Right renal cortex interstitium (tissue), 3 donors: ENCODE measurements at regions not wholly inside any gene's neighbourhood (a gene's known extent, or its start where the extent isn't known, plus 50 kb on each side); places are given as distances from the start of the nearest gene placed in this dataset.

Experiments
- DNase-seq, 3 donors: peaks; one replicate each; pipeline ENCODE4 v3.0.0-alpha.2; 2013; ENCODE audit warnings: low read depth in 3 of 3, low spot score in 2 of 3

- no peak for DNase-seq
Observed at GRCh38 chr9:107118863-107119624, 164.0 kb upstream of the RAD23B start.

GRCh38 chr9:107119735-107120134, 163.3 kb upstream of the RAD23B start:
- DNase-seq, result no peak

- no peak for DNase-seq
Observed at GRCh38 chr9:107123389-107123788, 159.7 kb upstream of the RAD23B start.

GRCh38 chr9:107127608-107128007, 155.5 kb upstream of the RAD23B start:
- no peak for DNase-seq

- no peak for DNase-seq
Observed at GRCh38 chr9:107131108-107131799, 151.8 kb upstream of the RAD23B start.

GRCh38 chr9:107136296-107136695, 146.8 kb upstream of the RAD23B start:
- no peak for DNase-seq

GRCh38 chr9:107137495-107138202, 145.4 kb upstream of the RAD23B start:
- DNase-seq, result no peak

- DNase-seq, result no peak
Observed at GRCh38 chr9:107138261-107138992, 144.7 kb upstream of the RAD23B start.

GRCh38 chr9:107141967-107142366, 141.1 kb upstream of the RAD23B start:
- DNase-seq, result no peak

- no peak for DNase-seq
Observed at GRCh38 chr9:107142430-107142829, 140.6 kb upstream of the RAD23B start.

GRCh38 chr9:107142896-107143603, 140.0 kb upstream of the RAD23B start:
- DNase-seq, result no peak

- DNase-seq, result no peak
Observed at GRCh38 chr9:107144475-107144874, 138.6 kb upstream of the RAD23B start.

GRCh38 chr9:107147134-107147533, 135.9 kb upstream of the RAD23B start:
- DNase-seq, result no peak

- DNase-seq, result no peak
Observed at GRCh38 chr9:107148216-107148615, 134.9 kb upstream of the RAD23B start.

- no peak for DNase-seq
Observed at GRCh38 chr9:107149756-107150155, 133.3 kb upstream of the RAD23B start.

GRCh38 chr9:107153336-107153735, 129.7 kb upstream of the RAD23B start:
- DNase-seq, result no peak

- DNase-seq, result no peak
Observed at GRCh38 chr9:107154291-107154690, 128.8 kb upstream of the RAD23B start.

- no peak for DNase-seq
Observed at GRCh38 chr9:107154766-107155165, 128.3 kb upstream of the RAD23B start.

- DNase-seq, result no peak
Observed at GRCh38 chr9:107155244-107155817, 127.7 kb upstream of the RAD23B start.

- DNase-seq, result no peak
Observed at GRCh38 chr9:107158321-107158720, 124.8 kb upstream of the RAD23B start.
